SK-MEL-5 (cell line): ENCODE measurements at regions not wholly inside any gene's neighbourhood (a gene's known extent, or its start where the extent isn't known, plus 50 kb on each side); places are given as distances from the start of the nearest gene placed in this dataset.
"Not testable (repeated sequence)": the region's sequence is repeated elsewhere in the genome, so short reads cannot be mapped to it uniquely, and the experiment has no call there.

Source experiments
- DNase-seq: peaks from one replicate; pipeline ENCODE4 v3.0.0-alpha.2; 2016; ENCODE audit warnings: low read depth, low spot score
- in situ Hi-C: cut with HindIII; loops from 2 replicates; pipeline ENCODE4 v1.10.0; 2016; ENCODE audit warnings: low sequenced_read_pairs, high pct_unique_total_duplicates, low pct_unique_long_range_greater_than_20kb

DNA sequence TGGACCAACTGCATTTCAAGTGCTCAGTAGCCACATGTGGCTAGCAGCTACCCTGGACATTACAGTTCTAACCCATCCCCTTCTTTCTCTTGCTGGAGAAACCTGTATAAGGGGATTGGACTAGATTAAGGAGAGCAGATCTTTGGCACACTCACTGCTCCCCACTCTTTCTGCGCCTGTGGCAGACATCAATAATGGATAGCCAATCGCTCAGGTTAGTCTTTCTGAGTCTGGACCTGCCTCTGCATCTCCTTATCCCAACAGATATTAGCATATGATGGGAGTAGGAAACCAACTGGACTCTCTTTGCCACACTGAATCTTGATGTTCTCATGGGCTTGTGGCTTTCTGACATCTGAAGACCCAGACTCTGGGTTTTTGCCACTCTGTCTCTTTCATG, 81.7 kb downstream of the IRX5 start:
- in situ Hi-C loops = no loop called here
- no peak for DNase-seq

DNA sequence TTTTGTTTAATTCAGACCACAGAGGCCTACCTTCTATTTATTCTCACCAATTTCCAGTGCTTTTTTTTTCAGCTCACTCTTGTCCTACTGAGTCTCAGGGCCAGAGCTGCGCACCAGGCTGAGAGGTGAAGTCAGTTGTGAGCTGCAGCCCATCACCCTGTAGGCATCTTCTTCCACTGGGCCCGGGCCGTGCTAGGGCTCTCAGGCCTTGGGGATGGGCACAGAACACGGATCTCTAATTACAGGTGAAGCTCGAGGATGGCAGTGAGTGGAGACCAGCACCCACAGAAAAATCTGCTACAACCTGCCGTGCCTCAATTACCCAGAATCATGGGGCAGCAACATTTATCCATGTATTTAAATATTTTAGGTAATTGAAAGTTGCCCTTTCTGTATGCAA, 82.1 kb downstream of the IRX5 start:
- no peak for DNase-seq
- in situ Hi-C loops = no loop called here

DNA sequence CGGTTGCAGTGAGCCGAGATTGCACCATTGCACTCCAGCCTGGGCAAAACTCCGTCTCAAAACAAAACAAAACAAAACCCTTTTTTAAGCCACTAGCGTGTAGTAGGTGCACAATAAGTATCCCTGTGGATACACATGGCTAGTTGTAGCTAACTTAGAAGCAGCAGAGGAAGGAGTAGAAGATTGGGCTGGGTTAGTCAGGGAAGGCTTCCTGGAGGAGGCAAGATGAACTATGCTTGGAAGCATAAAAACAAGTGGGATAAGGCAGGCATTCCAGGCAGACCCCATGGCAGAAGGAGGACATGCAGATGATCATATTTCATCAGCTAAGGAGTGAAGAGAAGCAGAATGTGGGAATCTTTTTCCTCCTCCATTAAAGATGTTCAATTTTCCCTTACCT, 83.4 kb downstream of the IRX5 start:
- in situ Hi-C loops = no loop called here
- DNase-seq = no peak

DNA sequence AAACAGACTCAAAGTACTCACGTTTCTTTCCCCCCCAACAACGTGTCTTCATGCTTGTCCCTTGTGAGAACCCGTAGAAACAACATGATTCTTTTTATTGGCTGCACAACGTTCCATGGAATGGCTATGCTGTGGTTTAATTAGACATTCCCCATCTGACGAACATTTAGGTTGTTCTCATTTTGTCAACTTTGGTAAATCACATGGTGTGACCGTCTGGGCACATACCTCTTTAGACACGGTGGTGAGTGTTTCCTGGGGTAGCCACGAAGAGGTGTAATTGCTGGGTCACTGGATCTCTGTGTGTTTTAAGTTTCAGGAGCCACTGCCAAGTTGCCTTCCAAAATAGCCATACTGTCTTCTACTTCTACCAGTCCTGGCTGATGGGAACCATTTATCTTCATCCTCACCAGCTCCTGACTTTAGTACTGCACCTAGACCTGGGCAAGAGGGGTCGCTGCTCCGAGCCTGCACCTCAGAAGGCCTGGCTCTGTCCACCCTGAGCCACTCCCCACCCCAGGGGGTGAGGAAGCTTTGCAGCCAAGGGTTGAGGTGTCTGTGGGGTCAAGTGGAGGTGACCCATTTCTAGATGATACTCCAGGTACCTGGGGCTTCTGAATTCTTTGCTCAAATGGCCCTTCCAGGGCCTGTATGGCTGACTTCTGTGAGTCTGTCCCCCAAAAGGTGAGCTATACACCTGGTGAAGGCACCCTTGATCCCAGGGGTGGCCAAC, 84.7 kb downstream of the IRX5 start:
- in situ Hi-C loops = no loop called here
- DNase-seq = no peak

DNA sequence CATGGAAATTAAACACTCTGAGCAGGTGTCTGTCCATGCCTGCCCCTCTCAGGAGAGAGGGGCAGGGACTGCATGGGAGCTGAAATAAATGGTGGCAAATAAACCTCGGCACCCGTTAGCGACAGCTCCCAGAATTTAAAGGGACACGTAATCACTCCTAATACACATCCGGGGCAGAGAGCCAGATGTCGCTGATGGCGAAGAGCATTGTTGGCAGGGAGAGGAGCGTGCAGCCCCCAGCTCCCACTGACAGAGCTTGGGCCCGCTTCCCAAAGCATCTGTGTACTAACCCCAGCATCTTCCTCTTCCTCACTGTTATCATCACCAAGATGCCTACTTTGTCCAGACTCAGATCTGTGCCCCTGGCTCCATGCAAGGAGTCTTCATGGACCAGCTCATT, 85.8 kb downstream of the IRX5 start:
- in situ Hi-C loops = no loop called here

DNA sequence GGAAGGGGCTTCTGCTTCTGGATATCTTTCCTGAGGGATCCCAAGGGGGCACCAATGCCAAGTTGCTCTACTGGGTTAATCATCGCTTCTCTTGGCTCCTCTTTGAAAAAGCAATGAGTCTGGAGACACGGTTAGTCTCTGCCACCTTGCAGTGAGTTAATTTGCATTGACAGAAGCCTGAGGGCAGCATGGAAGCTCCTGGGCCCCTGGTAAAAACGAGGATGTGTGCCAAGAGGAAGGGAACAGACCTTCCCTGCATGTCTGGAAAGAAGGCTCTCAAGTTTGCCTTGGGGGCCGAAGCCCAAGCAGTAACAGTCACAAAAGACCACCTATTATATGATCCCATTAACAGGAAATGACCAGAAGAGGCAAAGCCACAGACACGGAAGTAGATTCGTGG, 86.7 kb downstream of the IRX5 start:
- in situ Hi-C loops = no loop called here
- DNase-seq = no peak

More for the DNA sequence above, 85.8 kb downstream of the IRX5 start:
- DNase-seq = no peak

DNA sequence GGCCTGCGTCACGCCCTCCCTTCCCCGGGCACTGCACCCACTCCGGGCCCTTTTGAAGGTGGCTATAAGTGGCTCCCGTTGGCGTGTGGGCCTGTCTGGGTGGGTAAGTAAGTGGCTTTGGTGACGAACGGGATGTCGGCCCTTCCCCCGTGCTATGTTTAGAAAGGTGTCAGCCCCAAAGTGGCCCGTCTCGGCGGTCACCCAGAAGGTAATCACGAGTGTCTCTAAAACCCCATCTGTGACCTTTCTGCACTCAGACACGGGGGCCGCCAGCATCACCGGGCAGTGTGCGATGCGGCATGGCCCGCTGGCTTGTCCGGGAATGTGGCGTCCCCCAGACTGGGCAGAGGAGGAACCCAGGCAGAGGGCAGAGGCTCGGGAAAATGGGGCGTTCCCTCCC, 88.2 kb downstream of the IRX5 start:
- in situ Hi-C loops = no loop called here
- DNase-seq = no peak

DNA sequence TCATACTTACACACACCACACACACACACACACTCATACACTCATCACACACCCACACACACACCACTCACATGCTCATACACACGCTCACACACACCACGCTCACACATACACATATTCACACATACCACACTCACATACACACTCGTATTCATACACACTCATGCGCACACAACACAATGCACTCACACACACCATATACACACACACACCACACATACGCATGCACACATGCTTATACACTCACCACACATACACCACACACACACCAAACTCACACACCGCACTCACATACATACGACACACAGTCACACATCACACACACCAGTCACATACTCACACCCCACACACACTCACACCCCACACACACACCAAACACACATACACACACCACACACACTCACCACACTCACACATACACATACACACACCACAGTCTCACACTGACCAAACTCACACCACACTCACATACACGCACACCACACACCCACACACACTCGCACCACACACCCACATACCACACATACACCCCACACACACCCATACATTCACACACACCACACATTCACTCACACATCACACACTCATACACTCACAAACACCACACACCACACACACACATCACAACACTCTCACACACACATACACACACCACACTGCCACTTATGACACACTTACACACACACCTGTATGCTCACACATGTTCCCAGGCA, 88.9 kb downstream of the IRX5 start:
- DNase-seq = no peak
- in situ Hi-C loops = no loop called here

DNA sequence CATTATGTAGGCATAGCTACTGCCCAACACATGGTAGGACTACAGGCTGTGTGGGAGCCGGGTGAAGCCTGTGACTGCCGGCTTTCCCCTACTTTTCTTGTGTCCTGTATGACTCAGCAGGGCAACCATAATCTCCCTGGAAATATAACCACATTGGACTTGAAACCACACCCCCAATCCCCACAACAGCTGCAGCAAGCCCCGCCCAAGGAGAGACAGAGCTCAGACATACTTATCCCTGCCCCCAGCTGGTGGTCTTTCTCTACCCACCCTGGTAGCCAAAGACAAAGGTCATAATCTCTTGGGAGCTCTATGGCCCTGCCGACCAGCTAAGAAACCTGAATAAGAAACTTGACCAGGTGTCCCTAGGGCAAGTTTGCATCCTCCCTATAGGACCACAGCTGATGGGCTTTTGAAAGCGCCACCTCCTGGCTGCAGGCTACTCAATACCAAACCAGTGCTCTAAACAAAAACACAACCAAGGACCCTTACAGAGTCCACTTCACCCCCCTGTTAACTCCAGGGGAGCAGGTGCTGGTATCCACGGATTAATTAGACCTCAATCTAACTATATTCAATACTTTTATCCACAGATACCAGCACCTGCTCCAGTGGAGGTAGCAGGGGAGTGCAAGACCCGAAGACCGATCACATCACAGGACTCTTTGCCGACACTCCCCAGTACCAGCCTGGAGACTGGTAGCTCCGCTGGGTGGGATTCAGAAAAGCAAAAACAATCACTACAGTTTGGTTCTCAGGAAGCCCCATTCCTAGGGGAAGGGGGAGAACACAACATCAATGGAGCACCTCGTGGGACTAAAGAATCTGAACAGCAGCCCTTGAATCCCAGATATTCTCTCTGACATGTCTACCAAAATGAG, 91.2 kb downstream of the IRX5 start:
- in situ Hi-C loops = no loop called here
- peak; percentile 72 for DNase-seq

DNA sequence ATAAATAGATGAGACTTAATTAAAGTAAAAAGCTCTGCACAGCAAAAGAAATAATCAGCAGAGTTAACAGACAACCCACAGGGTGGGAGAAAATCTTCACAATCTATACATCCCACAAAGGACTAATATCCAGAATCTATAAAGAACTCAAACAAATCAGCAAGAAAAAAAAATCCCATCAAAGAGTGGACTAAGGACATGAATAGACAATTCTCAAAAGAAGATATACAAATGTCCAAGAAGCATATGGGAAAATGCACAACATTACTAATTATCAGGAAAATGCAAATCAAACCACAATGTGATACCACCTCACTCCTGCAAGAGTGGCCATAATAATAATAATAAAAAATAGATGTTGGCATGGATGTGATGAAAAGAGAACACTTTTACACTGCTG, 96.6 kb downstream of the IRX5 start:
- DNase-seq, in situ Hi-C loops: not testable (repeated sequence)

DNA sequence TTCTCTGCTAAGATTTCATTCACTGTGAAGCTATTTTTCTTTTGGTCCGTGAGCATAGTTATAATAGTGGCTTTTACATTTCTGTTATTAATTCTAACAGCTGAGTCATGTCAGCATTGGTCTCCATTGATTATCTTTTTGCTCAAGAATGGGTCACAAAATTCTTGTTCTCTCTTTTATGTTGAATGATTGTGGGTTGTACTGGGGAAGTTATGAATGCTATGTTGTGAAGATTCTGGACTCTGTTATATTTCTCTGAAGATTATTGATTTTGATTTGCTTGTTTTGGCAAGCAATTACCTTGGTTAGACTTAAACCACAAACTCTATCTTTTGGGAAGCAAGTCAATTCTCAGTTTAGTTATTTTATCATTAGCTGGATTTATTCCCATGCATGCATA, 98.8 kb downstream of the IRX5 start:
- DNase-seq = no peak
- in situ Hi-C loops = no loop called here

DNA sequence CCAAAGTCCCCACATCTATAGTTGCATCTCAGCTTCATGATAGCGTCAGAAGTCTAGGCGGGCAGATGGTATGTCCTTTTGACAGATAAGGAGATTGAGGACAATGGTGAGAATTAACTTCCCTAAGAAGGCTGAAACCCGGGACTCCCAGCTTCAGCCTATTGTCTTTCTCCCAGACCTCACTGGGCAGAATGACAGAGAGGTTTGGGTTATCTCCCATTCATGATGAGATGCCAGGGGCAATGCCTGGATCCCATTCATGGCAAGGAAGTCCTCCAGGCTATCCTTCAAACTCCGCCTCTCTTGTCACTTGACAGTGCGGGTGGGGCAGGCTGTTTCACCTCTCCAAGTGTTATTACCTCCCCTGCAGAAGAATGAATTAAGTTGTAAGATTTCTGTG, 100.3 kb downstream of the IRX5 start:
- in situ Hi-C loops = no loop called here
- DNase-seq = no peak

DNA sequence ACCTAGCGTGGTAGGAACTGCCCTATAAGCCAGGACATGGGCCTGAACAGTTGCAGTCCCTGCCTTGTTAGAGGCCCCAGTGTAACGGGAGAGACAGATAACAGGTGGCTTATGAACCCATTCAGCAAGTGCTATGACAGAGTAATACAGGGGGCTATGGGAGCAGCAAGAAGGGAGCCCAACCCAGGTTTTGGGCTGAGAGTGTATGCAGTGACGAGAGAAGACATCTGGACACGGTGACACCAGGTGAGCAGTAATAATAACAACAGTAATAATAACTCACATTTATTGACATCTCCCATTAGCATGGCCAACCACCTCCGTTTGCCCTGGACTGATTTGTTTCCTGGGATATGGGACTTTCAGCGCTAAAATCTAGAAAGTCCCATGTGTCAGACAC, 100.8 kb downstream of the IRX5 start:
- in situ Hi-C loops = no loop called here
- DNase-seq = no peak

DNA sequence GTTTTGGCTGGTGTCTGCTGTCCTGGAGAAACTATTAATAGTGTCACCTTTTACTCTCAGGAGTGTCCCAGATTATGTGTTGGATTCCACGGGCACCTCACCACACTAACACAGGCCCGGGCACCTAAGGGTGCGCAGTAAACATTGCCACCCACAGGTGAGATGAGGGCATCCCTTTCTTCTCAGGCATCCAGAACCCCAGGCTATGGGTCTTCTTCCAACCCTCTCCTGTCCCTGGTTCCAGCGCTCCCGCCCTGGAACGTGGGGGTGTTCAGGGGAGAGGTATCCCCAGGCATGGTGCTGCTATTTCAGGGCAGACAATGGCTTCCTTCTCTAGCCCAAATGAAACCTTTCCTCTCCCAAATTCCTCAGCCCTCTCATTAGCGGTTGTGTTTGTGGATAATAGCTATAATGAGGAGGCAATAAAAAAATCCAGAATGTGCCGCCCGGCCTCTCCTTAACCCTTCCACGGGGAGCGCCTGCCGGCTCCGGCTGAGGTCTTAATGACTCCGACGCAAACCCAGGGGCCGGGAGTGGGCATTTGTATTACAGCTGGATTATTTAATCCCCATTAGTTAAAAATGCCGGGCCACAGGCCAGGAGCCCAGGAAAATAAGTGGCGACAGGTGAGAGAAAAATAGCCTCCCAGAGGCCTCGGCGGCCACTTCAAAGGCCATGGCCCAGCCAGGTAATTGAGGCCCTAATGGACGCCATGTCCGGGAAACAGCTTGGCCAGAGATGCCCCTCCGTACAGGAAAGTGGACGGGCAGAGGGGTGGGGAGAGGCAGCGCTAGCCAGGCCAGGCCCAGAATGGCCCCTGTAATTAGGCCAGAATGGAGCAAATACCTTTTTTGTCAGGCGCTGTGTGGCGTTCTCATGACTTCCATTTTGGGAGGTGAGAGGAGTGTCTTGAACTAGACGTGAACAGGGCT, 102.8 kb downstream of the IRX5 start:
- in situ Hi-C loops = no loop called here

DNA sequence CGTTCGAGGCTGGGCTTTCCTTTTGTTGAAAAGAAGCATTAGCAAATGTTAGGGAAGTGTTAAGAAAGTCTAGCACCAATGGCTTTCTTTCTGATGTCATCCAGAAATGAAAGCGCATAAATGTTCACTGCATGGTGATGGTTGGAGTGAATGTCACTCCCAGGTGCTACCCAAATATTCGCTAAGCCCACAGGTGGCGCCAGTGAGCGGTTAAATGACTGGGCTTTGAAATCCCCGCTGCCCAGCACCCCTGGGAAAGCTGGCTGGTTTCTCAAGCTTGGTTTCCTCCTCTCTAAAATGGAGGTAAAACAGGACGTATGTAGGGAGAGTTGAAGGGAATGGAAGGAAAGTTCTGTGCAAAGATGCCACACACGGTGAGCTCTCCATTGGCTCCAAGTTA, 104.4 kb downstream of the IRX5 start:
- in situ Hi-C loops = no loop called here
- DNase-seq = peak; percentile 55

More for the DNA sequence above, 102.8 kb downstream of the IRX5 start:
- no peak for DNase-seq

DNA sequence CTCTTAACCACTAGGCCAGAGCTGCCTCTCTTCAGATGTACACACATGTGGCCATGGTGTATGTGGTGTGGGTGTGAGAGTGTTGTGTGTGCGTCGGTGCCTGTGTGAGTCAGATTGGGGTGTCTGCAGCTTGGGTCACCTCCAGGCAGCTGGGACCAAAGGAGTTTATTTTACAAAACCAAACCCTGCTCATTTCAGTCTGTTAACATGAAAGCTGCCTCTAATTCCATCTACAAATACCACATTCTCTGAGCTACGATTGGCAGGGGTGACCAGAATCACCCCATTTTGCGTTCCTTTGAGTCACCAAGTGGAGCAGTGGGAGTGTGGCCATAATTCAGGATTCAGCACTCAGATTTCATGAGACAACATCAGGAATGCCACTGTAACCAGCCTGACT, 105.3 kb downstream of the IRX5 start:
- DNase-seq = no peak
- in situ Hi-C loops = no loop called here

DNA sequence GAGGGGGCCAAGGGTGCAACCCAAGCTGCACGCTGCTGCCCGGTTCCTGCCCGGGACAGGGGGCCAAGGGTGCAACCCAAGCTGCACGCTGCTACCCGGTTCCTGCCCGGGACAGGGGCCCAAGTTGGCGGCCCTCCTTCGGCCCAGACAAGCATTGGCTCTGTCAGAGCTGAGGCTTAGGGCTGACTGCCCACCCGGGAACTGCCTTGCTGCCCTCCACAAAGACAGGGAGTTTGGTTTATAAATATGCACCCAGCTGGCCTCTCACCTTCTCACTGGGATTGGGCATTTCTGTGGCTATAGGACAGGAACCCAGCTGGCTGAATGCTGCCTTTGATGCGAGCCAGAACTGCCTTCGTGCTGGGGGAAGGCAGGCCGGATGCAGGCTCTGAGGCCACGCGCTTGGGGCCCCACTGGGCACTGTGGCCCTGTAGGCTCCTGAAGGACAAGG, 105.7 kb downstream of the IRX5 start:
- in situ Hi-C loops = no loop called here
- DNase-seq = no peak
